ENCODE measurements at regions not wholly inside any gene's neighbourhood (a gene's known extent, or its start where the extent isn't known, plus 50 kb on each side); places are given as distances from the start of the nearest gene placed in this dataset.
"Not testable (repeated sequence)": the region's sequence is repeated elsewhere in the genome, so short reads cannot be mapped to it uniquely, and the experiment has no call there.

DNA sequence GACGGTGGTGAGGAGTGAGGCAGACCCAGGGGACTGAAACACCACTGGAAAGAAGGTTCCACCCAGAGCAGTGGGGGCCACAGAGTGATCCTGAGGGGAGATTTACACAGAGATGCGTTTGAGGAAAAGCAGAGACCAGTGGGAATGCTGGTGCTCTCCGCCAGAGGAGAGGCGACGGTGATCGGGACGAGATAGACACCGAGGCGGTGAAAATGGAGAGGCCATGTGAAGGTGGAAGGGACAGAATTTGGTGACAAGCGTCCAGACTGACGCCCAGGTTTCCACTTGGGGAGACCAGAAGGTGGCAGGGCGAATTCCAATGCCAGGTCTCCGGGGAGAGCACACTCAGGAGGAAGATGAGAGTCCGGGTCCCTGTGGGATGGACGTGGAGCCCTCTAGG is 374.8 kb downstream of the CNTNAP3B start:
- DNase-seq: not testable (repeated sequence)

GRCh38 chr9:41741897-41742296 is 387.3 kb downstream of the CNTNAP3B start:
- DNase-seq: not testable (repeated sequence)

DNA sequence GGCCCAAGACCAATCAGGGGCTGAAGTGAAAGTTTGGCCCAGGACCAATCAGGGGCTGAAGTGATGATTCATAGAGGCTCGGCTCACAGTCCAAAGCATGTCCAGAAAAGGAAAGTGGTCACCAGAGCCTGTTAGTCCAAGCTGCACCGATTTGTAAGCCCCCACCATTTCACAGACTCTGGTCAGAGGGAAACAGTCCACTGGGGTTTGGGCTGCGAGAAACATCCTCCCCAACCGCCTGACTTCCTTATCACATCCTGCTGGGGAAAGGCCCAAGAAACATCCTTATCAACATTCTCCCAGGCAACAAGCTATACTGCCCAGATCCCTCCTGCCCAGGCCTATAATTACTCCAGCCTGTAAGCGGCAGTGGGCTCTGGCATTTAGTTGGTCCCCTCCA is 388.1 kb downstream of the CNTNAP3B start:
- DNase-seq: not testable (repeated sequence)

- not testable (repeated sequence) for DNase-seq
These were observed 390.5 kb downstream of the CNTNAP3B start for GRCh38 chr9:41738681-41739080.

GRCh38 chr9:41699190-41699589 is 430.0 kb downstream of the CNTNAP3B start:
- DNase-seq: not testable (repeated sequence)

GRCh38 chr9:41697080-41697479 is 432.1 kb downstream of the CNTNAP3B start:
- not testable (repeated sequence) for DNase-seq

- DNase-seq: not testable (repeated sequence)
These were observed 449.9 kb downstream of the CNTNAP3B start for GRCh38 chr9:41679312-41679711.

- DNase-seq: not testable (repeated sequence)
These were observed 465.7 kb downstream of the CNTNAP3B start for GRCh38 chr9:41663497-41664036.

DNA sequence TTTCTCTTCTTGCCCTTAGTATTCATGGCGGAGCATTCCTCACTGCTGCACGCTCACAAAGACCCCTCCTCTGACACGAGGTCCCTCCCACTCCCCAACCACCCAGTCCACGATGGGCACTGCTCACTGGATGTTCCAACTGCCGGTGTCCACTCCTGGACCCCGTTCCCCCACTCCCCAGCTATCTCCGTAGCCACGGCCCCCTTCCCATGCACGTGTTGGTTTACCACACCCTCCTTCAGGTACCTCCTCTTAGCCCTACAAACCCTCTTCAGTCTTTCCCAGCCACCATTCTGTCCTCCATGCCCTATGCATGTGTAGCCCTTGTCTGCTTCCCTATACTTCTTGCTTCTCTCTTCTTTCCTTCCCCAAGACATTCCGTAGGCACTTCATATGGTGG is 469.6 kb upstream of the ZNG1F start:
- not testable (repeated sequence) for DNase-seq

DNA sequence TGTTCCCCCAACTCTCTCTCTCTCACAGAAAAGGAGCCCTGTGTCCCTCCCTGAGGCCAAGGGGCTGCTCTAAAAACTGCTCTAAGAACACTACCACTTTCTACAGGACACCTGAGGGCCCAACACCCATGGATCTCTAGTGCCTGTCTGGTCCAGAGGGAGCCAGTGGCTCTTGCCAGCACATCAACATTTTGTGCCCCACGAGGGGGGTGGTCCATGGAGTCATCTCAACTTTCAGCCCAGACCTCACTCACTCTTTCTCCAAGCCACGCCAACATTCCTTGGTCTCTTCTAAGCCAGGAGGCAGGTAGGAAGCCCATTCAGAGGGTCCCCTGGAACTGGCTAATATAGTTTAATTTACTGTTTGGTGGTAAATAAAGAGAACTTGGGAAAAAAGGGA is 469.0 kb upstream of the ZNG1F start:
- not testable (repeated sequence) for DNase-seq

DNA sequence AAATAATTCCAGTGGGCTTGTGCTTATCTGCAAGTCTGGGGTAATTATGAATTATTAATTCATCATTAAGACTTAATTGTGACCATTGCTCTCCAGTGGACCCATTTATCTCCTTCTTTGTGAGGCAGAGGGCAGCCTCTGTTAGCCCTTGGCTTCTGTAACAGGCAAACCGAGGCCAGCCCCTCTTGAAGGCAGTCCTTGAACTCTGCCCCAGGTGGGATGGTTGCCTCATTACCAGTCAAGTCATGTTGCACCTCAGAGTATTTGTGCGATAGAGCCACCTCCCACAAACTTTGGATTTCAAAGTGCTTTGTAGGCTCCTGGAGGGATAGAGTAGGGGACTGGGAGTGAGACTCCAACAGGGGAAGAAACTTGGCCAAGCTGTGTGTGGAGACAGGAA is 468.0 kb upstream of the ZNG1F start:
- not testable (repeated sequence) for DNase-seq

DNA sequence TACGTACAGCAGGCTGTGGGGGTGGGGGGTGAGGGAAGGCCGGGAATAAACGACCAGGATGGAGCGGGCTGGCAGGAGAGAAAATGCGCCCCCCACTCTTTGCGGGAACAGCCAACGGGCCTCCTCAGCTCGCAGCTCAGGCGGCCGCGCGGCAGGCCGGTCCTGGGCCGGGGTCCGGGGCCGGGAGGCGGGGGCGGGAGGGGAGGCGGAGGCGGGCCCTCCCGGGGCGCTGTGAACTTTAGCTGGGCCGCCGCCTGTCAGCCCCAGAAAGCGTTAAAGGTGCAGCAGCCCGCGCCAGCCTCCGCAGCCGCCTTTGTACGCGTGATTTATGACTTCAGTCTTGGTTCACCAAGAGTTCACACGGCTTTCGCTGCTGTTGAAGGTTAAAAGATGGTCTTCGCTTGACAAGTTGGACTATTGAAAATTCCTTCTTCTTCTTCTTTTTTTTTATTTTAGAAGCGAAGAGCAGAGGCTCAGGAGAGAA is 466.0 kb upstream of the ZNG1F start:
- peak in 2 of 4 experiments; percentile 4 to 15 for DNase-seq

DNA sequence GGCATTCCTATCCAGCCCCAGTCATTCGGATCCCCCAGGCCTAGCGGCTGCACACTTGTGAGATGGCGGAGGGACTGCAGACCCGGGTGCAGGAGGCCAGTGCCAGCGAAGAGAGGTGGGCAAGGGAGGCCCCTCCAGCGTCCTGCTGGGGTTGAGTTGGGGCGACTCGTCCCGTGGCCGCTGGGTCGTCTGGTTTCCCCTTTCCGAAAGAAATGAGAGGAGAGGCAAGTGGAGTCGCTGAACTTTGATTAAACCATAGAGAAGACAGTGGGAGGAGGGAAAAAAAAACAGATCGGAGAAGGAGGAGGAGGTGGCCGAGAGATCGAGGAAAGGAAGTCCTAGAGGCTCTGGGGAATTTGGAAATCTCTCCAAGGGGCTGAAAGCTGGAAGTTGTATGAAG is 465.2 kb upstream of the ZNG1F start:
- DNase-seq: not testable (repeated sequence)

GRCh38 chr9:41653560-41654340 is 464.6 kb upstream of the ZNG1F start:
- not testable (repeated sequence) for DNase-seq

DNA sequence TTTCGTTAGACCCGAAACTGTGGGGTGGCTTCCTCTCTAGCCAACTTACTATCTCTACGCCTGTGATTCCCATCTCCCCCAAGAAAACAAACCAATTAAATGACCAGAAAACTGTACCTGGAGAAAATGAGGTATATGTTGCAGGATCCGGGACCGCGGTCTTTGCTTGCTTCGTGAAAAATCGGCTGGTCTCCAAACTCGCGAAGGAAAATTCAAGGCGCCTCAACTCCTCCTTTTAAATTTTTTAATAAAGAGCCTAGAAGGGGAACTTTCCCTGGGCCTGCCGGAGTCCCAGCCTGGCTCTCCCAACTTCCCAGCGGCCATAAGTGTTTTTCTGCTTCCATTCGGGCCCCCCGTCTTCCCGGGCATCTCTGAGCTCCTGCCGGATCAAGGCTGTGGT is 463.7 kb upstream of the ZNG1F start:
- DNase-seq: not testable (repeated sequence)

GRCh38 chr9:41652100-41652713 is 463.1 kb upstream of the ZNG1F start:
- DNase-seq: not testable (repeated sequence)

DNA sequence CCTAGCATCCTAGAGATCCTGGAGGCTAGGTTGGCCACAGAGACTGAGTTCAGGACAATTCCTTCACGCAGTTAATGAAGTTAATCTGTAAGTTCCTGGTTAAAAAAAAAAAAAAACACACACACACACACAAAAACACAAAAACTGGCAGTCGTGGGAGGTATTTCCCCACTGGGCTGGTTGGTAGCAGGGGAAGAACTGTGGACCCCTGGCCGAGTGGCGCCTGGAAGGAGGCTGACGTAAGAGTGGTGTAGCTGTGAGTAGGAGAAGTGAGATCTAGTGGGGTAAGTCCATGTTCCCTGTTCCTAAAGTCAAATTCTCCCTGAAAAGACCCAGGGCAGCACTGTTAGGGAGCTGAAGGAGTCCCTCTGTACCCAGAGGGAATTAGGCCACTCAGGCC is 461.0 kb upstream of the ZNG1F start:
- DNase-seq: not testable (repeated sequence)

DNA sequence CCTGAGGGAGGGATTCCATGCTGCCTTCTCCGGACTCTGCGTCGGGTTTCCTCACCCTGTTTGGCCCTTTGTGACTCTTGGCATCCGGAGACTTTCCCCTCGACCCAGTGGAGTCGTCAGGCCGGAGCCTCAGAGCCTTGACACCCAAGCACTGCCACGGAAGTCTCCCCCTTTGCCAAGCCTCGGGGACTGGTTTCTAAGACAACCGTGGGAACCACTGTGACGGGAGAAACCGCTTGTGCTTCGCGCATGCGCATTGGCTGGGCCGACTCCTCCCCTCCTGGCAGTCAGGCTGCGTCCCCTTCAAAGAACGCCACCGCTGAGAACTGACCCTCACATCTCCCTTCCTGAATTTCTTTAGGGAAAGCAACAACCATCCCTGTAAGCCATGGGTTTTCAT is 459.4 kb upstream of the ZNG1F start:
- DNase-seq: not testable (repeated sequence)

DNA sequence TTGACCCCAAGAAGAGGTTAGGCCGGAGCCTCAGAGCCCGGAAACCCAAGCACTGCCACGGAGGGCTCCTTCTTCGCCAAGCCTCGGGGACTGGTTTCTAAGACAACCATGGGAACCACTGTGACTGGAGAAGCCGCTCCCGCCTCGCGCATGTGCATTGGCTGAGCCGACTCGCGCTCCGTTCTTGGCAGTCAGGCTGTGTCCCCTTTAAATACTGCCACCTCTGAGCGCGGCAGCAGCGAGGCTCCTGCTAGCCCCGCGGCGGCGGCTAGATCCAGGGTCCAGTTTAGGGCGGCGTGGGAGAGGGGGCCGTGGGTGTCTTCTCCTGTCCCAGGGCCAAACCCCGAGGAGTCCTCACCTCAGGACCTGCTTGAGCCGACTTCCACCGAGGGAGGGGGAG is 457.1 kb upstream of the ZNG1F start:
- DNase-seq: not testable (repeated sequence)

DNA sequence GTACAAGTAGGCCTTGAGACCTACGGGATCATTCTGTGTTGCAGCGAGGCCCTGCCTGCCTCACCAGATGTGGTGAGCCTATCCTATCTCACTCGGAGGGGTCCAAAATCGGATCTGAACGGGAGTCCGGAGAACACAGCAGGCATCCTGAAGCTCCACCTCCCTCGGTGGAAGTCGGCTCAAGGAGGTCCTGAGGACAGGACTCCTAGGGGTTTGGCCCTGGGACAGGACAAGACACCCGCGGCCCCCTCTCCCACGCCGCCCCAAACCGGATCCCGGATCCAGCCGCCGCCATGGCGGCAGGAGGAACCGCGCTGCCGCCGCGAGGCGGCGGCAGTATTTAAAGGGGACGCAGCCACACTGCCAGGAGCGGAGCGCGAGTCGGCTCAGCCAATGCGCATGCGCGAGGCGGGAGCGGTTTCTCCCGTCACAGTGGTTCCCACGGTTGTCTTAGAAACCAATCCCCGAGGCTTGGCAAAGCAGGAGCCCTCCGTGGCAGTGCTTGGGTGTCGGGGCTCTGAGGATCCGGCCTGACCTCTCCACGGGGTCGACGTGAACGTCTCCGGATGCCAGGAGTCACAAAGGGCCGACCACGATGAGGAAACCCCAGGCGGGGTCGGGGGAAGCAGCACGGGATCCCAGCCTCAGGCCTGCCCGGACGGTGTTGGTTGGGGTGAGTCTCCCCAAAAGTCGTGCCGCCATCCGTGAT is 454.6 kb upstream of the ZNG1F start:
- DNase-seq: peak in 1 of 4 experiments; percentile 20

DNA sequence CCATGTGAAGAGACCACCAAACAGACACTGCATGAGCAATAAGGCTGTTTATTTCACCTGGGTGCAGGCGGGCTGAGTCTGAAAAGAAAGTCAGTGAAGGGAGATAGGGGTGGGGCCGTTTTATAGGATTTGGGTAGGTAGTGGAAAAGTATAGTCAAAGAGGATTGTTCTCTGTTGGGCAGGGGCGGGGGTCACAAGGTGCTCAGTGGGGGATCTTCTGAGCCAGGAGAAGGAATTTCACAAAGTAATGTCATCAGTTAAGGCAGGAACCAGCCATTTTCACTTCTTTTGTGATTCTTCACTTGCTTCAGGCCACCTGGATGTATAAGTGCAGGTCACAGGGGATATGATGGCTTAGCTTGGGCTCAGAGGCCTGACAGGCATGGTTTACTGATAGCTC is 444.6 kb upstream of the ZNG1F start:
- DNase-seq: not testable (repeated sequence)

- not testable (repeated sequence) for DNase-seq
These were observed 434.5 kb upstream of the ZNG1F start for GRCh38 chr9:41623666-41624065.

DNA sequence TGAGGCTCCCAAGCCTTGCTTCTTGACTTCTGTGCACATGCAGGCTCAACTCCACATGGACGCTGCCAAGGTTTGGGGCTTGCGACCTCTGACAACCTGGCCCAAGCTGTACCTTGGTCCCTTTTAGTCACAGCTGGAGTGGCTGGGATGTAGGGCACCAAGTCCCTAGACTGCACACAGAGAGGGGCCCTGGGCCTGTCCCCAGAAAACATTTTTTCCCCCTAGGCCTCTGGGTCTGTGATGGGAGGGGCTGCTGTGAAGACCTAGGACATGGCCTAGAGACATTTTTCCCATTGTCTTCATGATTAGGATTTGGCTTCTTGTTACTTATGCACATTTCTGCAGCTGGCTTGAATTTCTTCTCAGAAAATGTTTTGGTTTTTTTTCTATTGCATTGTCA is 430.1 kb upstream of the ZNG1F start:
- DNase-seq: not testable (repeated sequence)

Data from activated naive CD4-positive, alpha-beta T cell (primary cell).